ENCODE measurements at regions not wholly inside any gene's neighbourhood (a gene's known extent, or its start where the extent isn't known, plus 50 kb on each side); places are given as distances from the start of the nearest gene placed in this dataset.

GRCh38 chr2:238645716-238646115 is 202.2 kb upstream of the TWIST2 start:
- no peak for TF ChIP-seq POLR2A (IDR thresholded peaks at IDR 0.05)
- TF ChIP-seq, protein P1, sequence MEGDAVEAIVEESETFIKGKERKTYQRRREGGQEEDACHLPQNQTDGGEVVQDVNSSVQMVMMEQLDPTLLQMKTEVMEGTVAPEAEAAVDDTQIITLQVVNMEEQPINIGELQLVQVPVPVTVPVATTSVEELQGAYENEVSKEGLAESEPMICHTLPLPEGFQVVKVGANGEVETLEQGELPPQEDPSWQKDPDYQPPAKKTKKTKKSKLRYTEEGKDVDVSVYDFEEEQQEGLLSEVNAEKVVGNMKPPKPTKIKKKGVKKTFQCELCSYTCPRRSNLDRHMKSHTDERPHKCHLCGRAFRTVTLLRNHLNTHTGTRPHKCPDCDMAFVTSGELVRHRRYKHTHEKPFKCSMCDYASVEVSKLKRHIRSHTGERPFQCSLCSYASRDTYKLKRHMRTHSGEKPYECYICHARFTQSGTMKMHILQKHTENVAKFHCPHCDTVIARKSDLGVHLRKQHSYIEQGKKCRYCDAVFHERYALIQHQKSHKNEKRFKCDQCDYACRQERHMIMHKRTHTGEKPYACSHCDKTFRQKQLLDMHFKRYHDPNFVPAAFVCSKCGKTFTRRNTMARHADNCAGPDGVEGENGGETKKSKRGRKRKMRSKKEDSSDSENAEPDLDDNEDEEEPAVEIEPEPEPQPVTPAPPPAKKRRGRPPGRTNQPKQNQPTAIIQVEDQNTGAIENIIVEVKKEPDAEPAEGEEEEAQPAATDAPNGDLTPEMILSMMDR (IDR thresholded peaks at IDR 0.05), result no peak
